ENCODE measurements at regions not wholly inside any gene's neighbourhood (a gene's known extent, or its start where the extent isn't known, plus 50 kb on each side); places are given as distances from the start of the nearest gene placed in this dataset.

DNA sequence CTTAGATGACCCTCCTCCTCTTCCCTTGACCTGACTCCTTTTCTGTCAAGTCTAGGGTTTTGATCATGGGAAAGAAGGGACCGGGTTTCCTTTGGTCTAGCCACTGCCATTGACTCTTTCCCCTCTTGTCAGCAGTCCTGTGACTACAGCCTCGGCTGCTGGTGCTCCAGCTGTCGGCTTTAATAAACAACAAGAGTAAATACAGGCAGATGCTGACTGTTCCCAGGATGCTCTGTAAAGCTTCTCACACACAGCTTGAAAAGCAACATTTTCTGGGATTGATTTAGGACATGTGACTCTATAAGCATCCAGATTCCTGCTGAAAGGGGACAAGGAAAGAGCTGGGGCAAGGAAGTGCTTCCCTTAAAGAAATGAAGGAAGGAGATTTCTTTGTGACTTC is 53.5 kb upstream of the CTTNBP2NL start:
- H3K4me2 ChIP-seq: no peak overlapping the region
- H3K27ac ChIP-seq: no peak overlapping the region
- no peaks in the 10 kb centered on the region for H4K20me1 ChIP-seq (ENCODE audit: insufficient read depth)
- no peaks in the 10 kb centered on the region for H3K4me1 ChIP-seq (ENCODE audit: low read depth, poor library complexity, severe bottlenecking)
- H2AFZ ChIP-seq (ENCODE audit: low read depth): no peak overlapping the region
- no peak overlapping the region for H3K4me3 ChIP-seq (IDR thresholded peaks at IDR 0.05; ENCODE audit: insufficient read depth, low read depth, low read length)
- H3K79me2 ChIP-seq (ENCODE audit: insufficient read depth, low read depth): no peaks in the 10 kb centered on the region
- no peak overlapping the region for H3K9ac ChIP-seq
- TF ChIP-seq, protein P1, sequence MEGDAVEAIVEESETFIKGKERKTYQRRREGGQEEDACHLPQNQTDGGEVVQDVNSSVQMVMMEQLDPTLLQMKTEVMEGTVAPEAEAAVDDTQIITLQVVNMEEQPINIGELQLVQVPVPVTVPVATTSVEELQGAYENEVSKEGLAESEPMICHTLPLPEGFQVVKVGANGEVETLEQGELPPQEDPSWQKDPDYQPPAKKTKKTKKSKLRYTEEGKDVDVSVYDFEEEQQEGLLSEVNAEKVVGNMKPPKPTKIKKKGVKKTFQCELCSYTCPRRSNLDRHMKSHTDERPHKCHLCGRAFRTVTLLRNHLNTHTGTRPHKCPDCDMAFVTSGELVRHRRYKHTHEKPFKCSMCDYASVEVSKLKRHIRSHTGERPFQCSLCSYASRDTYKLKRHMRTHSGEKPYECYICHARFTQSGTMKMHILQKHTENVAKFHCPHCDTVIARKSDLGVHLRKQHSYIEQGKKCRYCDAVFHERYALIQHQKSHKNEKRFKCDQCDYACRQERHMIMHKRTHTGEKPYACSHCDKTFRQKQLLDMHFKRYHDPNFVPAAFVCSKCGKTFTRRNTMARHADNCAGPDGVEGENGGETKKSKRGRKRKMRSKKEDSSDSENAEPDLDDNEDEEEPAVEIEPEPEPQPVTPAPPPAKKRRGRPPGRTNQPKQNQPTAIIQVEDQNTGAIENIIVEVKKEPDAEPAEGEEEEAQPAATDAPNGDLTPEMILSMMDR (conservative IDR thresholded peaks at IDR 0.05; ENCODE audit: low read depth, low read length): no peak
- no peaks in the 10 kb centered on the region for H3K36me3 ChIP-seq (ENCODE audit: insufficient read depth)
- no peaks in the 10 kb centered on the region for H3K27me3 ChIP-seq (ENCODE audit: insufficient read depth, low read depth)

DNA sequence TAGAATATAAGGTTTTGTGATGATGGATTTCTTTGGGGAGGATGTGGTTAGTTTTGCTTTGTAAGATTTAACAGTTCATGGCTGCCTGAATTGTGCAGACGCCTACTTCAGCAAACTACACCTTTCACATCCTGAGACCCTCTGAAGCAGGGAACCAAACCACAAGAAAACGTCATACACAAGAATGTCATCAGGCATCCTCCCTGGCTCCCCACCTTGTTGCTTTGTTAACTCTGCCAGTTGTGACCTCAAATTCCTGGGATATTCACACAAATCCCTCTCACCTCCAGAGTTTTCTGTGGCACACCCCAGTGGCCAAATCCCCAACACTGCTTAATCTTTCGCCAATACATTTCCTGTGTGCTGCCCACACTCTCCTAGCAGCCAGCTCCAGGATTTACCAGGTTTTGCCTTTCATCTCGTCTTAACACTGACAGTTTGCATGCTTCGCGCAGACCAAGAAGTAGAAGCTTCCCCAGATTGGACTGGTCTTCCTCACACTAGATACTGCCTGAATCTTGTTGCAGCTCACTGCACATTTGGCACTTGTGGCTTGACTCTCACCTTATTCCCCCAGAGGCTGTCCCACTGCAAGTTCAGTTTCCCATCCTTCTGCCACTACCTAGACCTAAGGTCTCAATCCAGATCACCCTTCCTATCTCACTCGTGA is 51.1 kb upstream of the CTTNBP2NL start:
- Histone ChIP-seq H2AFZ (ENCODE audit: low read depth) (no peak overlapping the region), H3K27me3 (ENCODE audit: insufficient read depth, low read depth) (no peaks in the 10 kb centered on the region), H3K27ac (no peak overlapping the region), H3K79me2 (ENCODE audit: insufficient read depth, low read depth) (no peaks in the 10 kb centered on the region), H3K36me3 (ENCODE audit: insufficient read depth) (no peaks in the 10 kb centered on the region), H4K20me1 (ENCODE audit: insufficient read depth) (no peaks in the 10 kb centered on the region), H3K9ac (no peak overlapping the region), H3K4me3 (IDR thresholded peaks at IDR 0.05; ENCODE audit: insufficient read depth, low read depth, low read length) (no peak overlapping the region), H3K4me1 (ENCODE audit: low read depth, poor library complexity, severe bottlenecking) (no peaks in the 10 kb centered on the region), H3K4me2 (no peak overlapping the region)
- TF ChIP-seq, protein P1 (conservative IDR thresholded peaks at IDR 0.05; ENCODE audit: low read depth, low read length): no peak
